Testis (tissue), 2 donors: ENCODE measurements at regions not wholly inside any gene's neighbourhood (a gene's known extent, or its start where the extent isn't known, plus 50 kb on each side); places are given as distances from the start of the nearest gene placed in this dataset.

Experiments used
- CTCF ChIP-seq, 3 experiments: fragments of 450-650 bp in 2 of 3; fragments of 200-600 bp in 1 of 3; sonication (generic) in 1 of 3; IDR thresholded peaks; one replicate each; pipeline ENCODE4 v1.5.1; 2016 to 2019; ENCODE audit warnings: antibody characterized with exemption in 3 of 3, mild to moderate bottlenecking in 2 of 3, moderate library complexity in 1 of 3
- POLR2A ChIP-seq: fragments of 450-650 bp; IDR thresholded peaks from one replicate; pipeline ENCODE4 v1.6.1; 2017; ENCODE audit warnings: antibody characterized with exemption, mild to moderate bottlenecking, moderate library complexity

DNA sequence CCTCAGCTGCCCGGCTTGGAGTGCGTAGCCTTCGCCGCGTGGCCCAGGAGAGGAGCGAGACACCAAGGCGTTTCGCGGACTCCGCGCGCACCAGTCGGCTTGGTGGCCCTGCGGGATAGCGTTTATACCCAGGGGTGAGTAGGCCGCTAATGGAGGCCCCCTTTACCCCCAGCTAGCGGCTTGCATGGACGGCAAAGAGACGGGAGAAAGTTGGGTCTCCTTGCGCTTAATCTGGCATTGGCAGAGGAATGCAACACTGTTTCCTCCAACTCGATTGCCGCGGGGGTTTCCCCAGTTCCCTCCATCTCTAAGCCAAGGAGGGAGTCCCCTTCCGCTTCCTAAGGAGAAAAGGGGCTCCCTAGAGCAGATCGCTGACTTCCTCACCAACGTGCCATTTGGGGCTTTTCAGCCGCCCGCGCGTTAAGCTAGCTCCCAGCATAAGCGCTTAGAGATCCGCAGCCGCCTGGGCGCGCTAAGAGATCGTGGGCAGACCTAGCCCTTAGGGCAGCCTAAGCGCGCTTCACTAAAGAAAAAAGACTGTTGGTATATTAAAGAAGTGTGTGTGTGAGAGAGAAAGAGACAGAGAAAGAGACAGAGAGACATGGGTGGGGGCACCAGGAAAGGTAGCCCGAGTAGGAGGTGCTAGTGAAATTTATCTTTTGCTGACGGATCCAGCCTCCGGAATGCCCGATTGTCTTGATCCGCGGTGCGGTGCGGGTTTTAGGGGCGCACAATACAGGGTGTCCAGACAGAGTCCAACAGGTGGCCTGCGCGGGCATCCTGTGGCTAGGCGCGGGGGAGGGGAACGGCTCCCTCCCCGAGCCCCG lies 597.9 kb upstream of the SGCD start:
- no peak for TF ChIP-seq CTCF (IDR thresholded peaks at IDR 0.05)
- TF ChIP-seq POLR2A: no peak
